Astrocyte of the spinal cord (primary cell): ENCODE measurements at regions not wholly inside any gene's neighbourhood (a gene's known extent, or its start where the extent isn't known, plus 50 kb on each side); places are given as distances from the start of the nearest gene placed in this dataset.
"Not testable (repeated sequence)": the region's sequence is repeated elsewhere in the genome, so short reads cannot be mapped to it uniquely, and the experiment has no call there.

ENCODE experiments used
- DNase-seq: peaks from one replicate; pipeline ENCODE4 v3.0.0; 2011; ENCODE audit warnings: low read depth, low spot score
- H3K4me3 ChIP-seq: 2 replicates; pipeline ENCODE4 v1.5.1; 2011; ENCODE audit warnings: low read depth, mild to moderate bottlenecking, low read length, moderate library complexity
- CTCF ChIP-seq: IDR thresholded peaks from 2 replicates; pipeline ENCODE4 v1.5.1; 2012; ENCODE audit warnings: low read depth, mild to moderate bottlenecking, low read length, inconsistent platforms
- in situ Hi-C: cut with HindIII; loops from 2 replicates; pipeline ENCODE4 v1.10.0; 2017; ENCODE audit warnings: low sequenced_read_pairs

GRCh38 chrX:76509775-76510174 lies 82.3 kb downstream of the MAGEE1 start:
- DNase-seq: no peak
- in situ Hi-C loops: no loop called here
- H3K4me3 ChIP-seq: no peak overlapping the region
- no peak for TF ChIP-seq CTCF

GRCh38 chrX:76517544-76517943 lies 90.0 kb downstream of the MAGEE1 start:
- H3K4me3 ChIP-seq: no peak overlapping the region
- in situ Hi-C loops: no loop called here
- no peak for TF ChIP-seq CTCF
- DNase-seq: no peak

- no peak overlapping the region for H3K4me3 ChIP-seq
- DNase-seq: no peak
- TF ChIP-seq CTCF: no peak
- in situ Hi-C loops: no loop called here
These were observed 93.0 kb downstream of the MAGEE1 start for GRCh38 chrX:76520273-76521054.

- DNase-seq, H3K4me3 ChIP-seq, in situ Hi-C loops: not testable (repeated sequence)
These were observed 108.2 kb downstream of the MAGEE1 start for GRCh38 chrX:76535675-76536074.

GRCh38 chrX:76538860-76539259 lies 111.3 kb downstream of the MAGEE1 start:
- H3K4me3 ChIP-seq: no peak overlapping the region
- TF ChIP-seq CTCF: no peak
- in situ Hi-C loops: no loop called here
- DNase-seq: no peak

- DNase-seq, in situ Hi-C loops, H3K4me3 ChIP-seq: not testable (repeated sequence)
These were observed 115.9 kb downstream of the MAGEE1 start for GRCh38 chrX:76543381-76543780.

- DNase-seq: no peak
- TF ChIP-seq CTCF: no peak
- no peak overlapping the region for H3K4me3 ChIP-seq
- in situ Hi-C loops: no loop called here
These were observed 122.5 kb downstream of the MAGEE1 start for GRCh38 chrX:76550016-76550415.

GRCh38 chrX:76555269-76555668 lies 127.8 kb downstream of the MAGEE1 start:
- in situ Hi-C loops: no loop called here
- DNase-seq: no peak
- no peak for TF ChIP-seq CTCF
- H3K4me3 ChIP-seq: no peak overlapping the region
